ENCODE measurements at regions not wholly inside any gene's neighbourhood (a gene's known extent, or its start where the extent isn't known, plus 50 kb on each side); places are given as distances from the start of the nearest gene placed in this dataset.

GRCh38 chr2:72031346-72032110 lies 116.1 kb downstream of the CYP26B1 start:
- intact Hi-C loops (cut with DNase I) = no loop called here
- no peaks in the 10 kb centered on the region for H3K36me3 ChIP-seq
- H3K27me3 ChIP-seq = no peaks in the 10 kb centered on the region
- no peak overlapping the region for H3K27ac ChIP-seq
- no peaks in the 10 kb centered on the region for H3K9me3 ChIP-seq
- DNase-seq = no peak
- H3K4me1 ChIP-seq = peaks cover 0 to 53% (median 16%) of the 10 kb centered on the region in 3 donors
- 74 to 79% methylated on average over 7 to 12 of the region's 16 CpGs for WGBS, 2 donors
- no peak for TF ChIP-seq POLR2A (IDR thresholded peaks at IDR 0.05)
- TF ChIP-seq, protein P1, sequence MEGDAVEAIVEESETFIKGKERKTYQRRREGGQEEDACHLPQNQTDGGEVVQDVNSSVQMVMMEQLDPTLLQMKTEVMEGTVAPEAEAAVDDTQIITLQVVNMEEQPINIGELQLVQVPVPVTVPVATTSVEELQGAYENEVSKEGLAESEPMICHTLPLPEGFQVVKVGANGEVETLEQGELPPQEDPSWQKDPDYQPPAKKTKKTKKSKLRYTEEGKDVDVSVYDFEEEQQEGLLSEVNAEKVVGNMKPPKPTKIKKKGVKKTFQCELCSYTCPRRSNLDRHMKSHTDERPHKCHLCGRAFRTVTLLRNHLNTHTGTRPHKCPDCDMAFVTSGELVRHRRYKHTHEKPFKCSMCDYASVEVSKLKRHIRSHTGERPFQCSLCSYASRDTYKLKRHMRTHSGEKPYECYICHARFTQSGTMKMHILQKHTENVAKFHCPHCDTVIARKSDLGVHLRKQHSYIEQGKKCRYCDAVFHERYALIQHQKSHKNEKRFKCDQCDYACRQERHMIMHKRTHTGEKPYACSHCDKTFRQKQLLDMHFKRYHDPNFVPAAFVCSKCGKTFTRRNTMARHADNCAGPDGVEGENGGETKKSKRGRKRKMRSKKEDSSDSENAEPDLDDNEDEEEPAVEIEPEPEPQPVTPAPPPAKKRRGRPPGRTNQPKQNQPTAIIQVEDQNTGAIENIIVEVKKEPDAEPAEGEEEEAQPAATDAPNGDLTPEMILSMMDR (IDR thresholded peaks at IDR 0.05) = no peak
- H3K4me3 ChIP-seq = no peak overlapping the region

- TF ChIP-seq POLR2A (IDR thresholded peaks at IDR 0.05) = no peak
- TF ChIP-seq, protein P1 (IDR thresholded peaks at IDR 0.05) = no peak
- no peak overlapping the region for H3K4me3 ChIP-seq
- DNase-seq = no peak
- peaks cover 0 to 40% (median 10%) of the 10 kb centered on the region in 3 donors for H3K4me1 ChIP-seq
- no peak overlapping the region for H3K27ac ChIP-seq
- intact Hi-C loops (cut with DNase I) = no loop called here
- no peaks in the 10 kb centered on the region for H3K36me3 ChIP-seq
- H3K27me3 ChIP-seq = no peaks in the 10 kb centered on the region
- WGBS, 2 donors = 62 to 71% methylated on average over 5 of the region's 5 CpGs
- H3K9me3 ChIP-seq = no peaks in the 10 kb centered on the region
Measured at GRCh38 chr2:72028996-72029395, 118.7 kb downstream of the CYP26B1 start.

DNA sequence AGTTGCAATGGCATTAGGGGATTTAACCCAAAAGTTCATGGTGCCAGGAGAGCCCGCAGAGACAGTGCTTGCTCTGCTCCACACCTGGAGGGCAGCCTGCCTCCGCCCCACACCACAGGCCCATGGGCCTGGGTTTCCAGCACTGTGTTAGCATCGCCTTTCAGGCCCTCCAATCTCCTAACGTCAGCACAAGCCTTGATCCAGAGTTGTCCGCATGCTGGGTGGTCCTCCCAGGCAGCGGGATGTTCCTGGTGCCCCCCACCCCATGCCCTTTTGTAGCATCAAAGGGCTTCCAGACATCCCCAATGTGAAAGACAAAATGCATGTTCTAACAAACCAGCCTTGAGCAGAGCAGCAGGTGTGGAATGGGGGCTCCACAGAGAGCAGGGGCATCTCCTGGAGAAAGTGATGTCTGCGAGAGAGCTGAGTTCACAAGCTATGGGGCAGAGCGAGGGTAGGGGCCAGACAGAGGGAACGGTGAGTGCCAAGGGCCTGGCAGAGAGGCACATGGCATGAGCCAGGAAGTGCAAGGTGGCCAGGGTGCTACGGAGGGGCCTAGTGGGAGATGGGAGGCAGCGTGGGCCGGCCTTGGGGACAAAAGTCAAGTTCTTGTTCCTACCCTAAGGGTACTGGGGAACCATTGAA lies 119.2 kb downstream of the CYP26B1 start:
- H3K27me3 ChIP-seq = no peaks in the 10 kb centered on the region
- WGBS, 2 donors = 88 to 98% methylated on average over 5 to 9 of the region's 12 CpGs
- no peaks in the 10 kb centered on the region for H3K9me3 ChIP-seq
- no peaks in the 10 kb centered on the region for H3K36me3 ChIP-seq
- H3K4me3 ChIP-seq = no peak overlapping the region
- no peak for DNase-seq
- peaks cover 0 to 34% (median 10%) of the 10 kb centered on the region in 3 donors for H3K4me1 ChIP-seq
- no peak overlapping the region for H3K27ac ChIP-seq
- TF ChIP-seq POLR2A (IDR thresholded peaks at IDR 0.05) = no peak
- TF ChIP-seq, protein P1 (IDR thresholded peaks at IDR 0.05) = no peak
- intact Hi-C loops (cut with DNase I) = no loop called here

- intact Hi-C loops (cut with DNase I) = no loop called here
- no peaks in the 10 kb centered on the region for H3K27me3 ChIP-seq
- TF ChIP-seq POLR2A (IDR thresholded peaks at IDR 0.05) = no peak
- TF ChIP-seq, protein P1 (IDR thresholded peaks at IDR 0.05) = no peak
- H3K4me3 ChIP-seq = no peak overlapping the region
- DNase-seq = no peak
- H3K27ac ChIP-seq = peak overlapping the region in 1 of 4 donors; percentile 27
- 53 to 71% methylated on average over 6 to 8 of the region's 13 CpGs for WGBS, 2 donors
- H3K36me3 ChIP-seq = no peaks in the 10 kb centered on the region
- no peaks in the 10 kb centered on the region for H3K9me3 ChIP-seq
- peaks cover 0 to 26% (median 6%) of the 10 kb centered on the region in 3 donors for H3K4me1 ChIP-seq
Measured at GRCh38 chr2:72027426-72028161, 120.1 kb downstream of the CYP26B1 start.
